ENCODE measurements at regions not wholly inside any gene's neighbourhood (a gene's known extent, or its start where the extent isn't known, plus 50 kb on each side); places are given as distances from the start of the nearest gene placed in this dataset.

GRCh38 chr5:126309860-126310259 lies 113.3 kb upstream of the GRAMD2B start:
- no peak overlapping the region for H3K4me3 ChIP-seq (ENCODE audit: low read depth, low read length)
- no peaks in the 10 kb centered on the region for H3K27me3 ChIP-seq (ENCODE audit: insufficient read depth, low read depth, severe bottlenecking)
- H3K36me3 ChIP-seq, result no peaks in the 10 kb centered on the region
- peaks cover 5% of the 10 kb centered on the region for H3K9me3 ChIP-seq (ENCODE audit: severe bottlenecking)
- DNase-seq, result no peak
- TF ChIP-seq CTCF (IDR thresholded peaks at IDR 0.05; ENCODE audit: low read depth, low read length), result no peak
- H3K27ac ChIP-seq, result no peak overlapping the region

GRCh38 chr5:126311766-126312165 lies 111.4 kb upstream of the GRAMD2B start:
- peaks cover 5% of the 10 kb centered on the region for H3K9me3 ChIP-seq (ENCODE audit: severe bottlenecking)
- DNase-seq, result no peak
- TF ChIP-seq CTCF (IDR thresholded peaks at IDR 0.05; ENCODE audit: low read depth, low read length), result no peak
- H3K4me3 ChIP-seq (ENCODE audit: low read depth, low read length), result no peak overlapping the region
- H3K27ac ChIP-seq, result no peak overlapping the region
- H3K36me3 ChIP-seq, result no peaks in the 10 kb centered on the region
- no peaks in the 10 kb centered on the region for H3K27me3 ChIP-seq (ENCODE audit: insufficient read depth, low read depth, severe bottlenecking)

- Histone ChIP-seq H3K9me3 (ENCODE audit: severe bottlenecking) (peaks cover 3% of the 10 kb centered on the region), H3K27ac (no peak overlapping the region), H3K27me3 (ENCODE audit: insufficient read depth, low read depth, severe bottlenecking) (no peaks in the 10 kb centered on the region), H3K4me3 (ENCODE audit: low read depth, low read length) (no peak overlapping the region), H3K36me3 (no peaks in the 10 kb centered on the region)
- TF ChIP-seq CTCF (IDR thresholded peaks at IDR 0.05; ENCODE audit: low read depth, low read length), result no peak
- DNase-seq, result no peak
Measured at GRCh38 chr5:126315341-126315740, 107.9 kb upstream of the GRAMD2B start.

- Histone ChIP-seq H3K36me3 (no peaks in the 10 kb centered on the region), H3K9me3 (ENCODE audit: severe bottlenecking) (no peaks in the 10 kb centered on the region), H3K4me3 (ENCODE audit: low read depth, low read length) (no peak overlapping the region), H3K27ac (no peak overlapping the region), H3K27me3 (ENCODE audit: insufficient read depth, low read depth, severe bottlenecking) (no peaks in the 10 kb centered on the region)
- TF ChIP-seq CTCF (IDR thresholded peaks at IDR 0.05; ENCODE audit: low read depth, low read length), result no peak
- DNase-seq, result no peak
Measured at GRCh38 chr5:126332326-126332725, 90.9 kb upstream of the GRAMD2B start.

- Histone ChIP-seq H3K36me3 (no peaks in the 10 kb centered on the region), H3K27ac (no peak overlapping the region), H3K9me3 (ENCODE audit: severe bottlenecking) (no peaks in the 10 kb centered on the region), H3K4me3 (ENCODE audit: low read depth, low read length) (no peak overlapping the region), H3K27me3 (ENCODE audit: insufficient read depth, low read depth, severe bottlenecking) (no peaks in the 10 kb centered on the region)
- DNase-seq, result no peak
- no peak for TF ChIP-seq CTCF (IDR thresholded peaks at IDR 0.05; ENCODE audit: low read depth, low read length)
Measured at GRCh38 chr5:126334760-126335159, 88.4 kb upstream of the GRAMD2B start.

GRCh38 chr5:126335886-126336285 lies 87.3 kb upstream of the GRAMD2B start:
- no peak for DNase-seq
- no peak for TF ChIP-seq CTCF (IDR thresholded peaks at IDR 0.05; ENCODE audit: low read depth, low read length)
- no peak overlapping the region for H3K4me3 ChIP-seq (ENCODE audit: low read depth, low read length)
- no peak overlapping the region for H3K27ac ChIP-seq
- H3K36me3 ChIP-seq, result no peaks in the 10 kb centered on the region
- H3K9me3 ChIP-seq (ENCODE audit: severe bottlenecking), result no peaks in the 10 kb centered on the region
- no peaks in the 10 kb centered on the region for H3K27me3 ChIP-seq (ENCODE audit: insufficient read depth, low read depth, severe bottlenecking)

Measured in WERI-Rb-1 (cell line).